Muscle layer of colon (tissue), 2 donors: ENCODE measurements at regions not wholly inside any gene's neighbourhood (a gene's known extent, or its start where the extent isn't known, plus 50 kb on each side); places are given as distances from the start of the nearest gene placed in this dataset.

ENCODE experiments used
- H3K27ac ChIP-seq: one replicate; pipeline ENCODE4 v1.7.0; 2013; ENCODE audit warnings: low read depth, mild to moderate bottlenecking, low read length, moderate library complexity
- H3K27me3 ChIP-seq, 2 donors: one replicate each; pipeline ENCODE4 v1.7.0; 2013; ENCODE audit warnings: low read length in 2 of 2, mild to moderate bottlenecking in 2 of 2; ENCODE audit not compliant: insufficient read depth in 2 of 2, control insufficient read depth in 1 of 2
- H3K36me3 ChIP-seq: one replicate; pipeline ENCODE4 v1.7.0; 2013; ENCODE audit warnings: mild to moderate bottlenecking, low read length; ENCODE audit not compliant: insufficient read depth
- H3K4me1 ChIP-seq: one replicate; pipeline ENCODE4 v1.7.0; 2013; ENCODE audit warnings: mild to moderate bottlenecking, low read length; ENCODE audit not compliant: insufficient read depth
- H3K4me3 ChIP-seq, 2 donors: one replicate each; pipeline ENCODE4 v1.7.0; 2013; ENCODE audit warnings: low read length in 2 of 2, low read depth in 1 of 2, mild to moderate bottlenecking in 1 of 2, moderate library complexity in 1 of 2
- H3K9ac ChIP-seq: one replicate; pipeline ENCODE4 v1.7.0; 2013; ENCODE audit warnings: low read length
- H3K9me3 ChIP-seq: one replicate; pipeline ENCODE4 v1.7.0; 2013; ENCODE audit warnings: mild to moderate bottlenecking, low read length
- donor health status: abdominal sarcoma.
- donor health status: Adenocarcinoma of cecum.

- Histone ChIP-seq H3K36me3 (no peaks in the 10 kb centered on the region), H3K4me3 (no peak overlapping the region), H3K9ac (no peak overlapping the region), H3K4me1 (peaks cover 8% of the 10 kb centered on the region), H3K9me3 (no peaks in the 10 kb centered on the region), H3K27ac (no peak overlapping the region), H3K27me3 (no peaks in the 10 kb centered on the region)
Observed at GRCh38 chr1:50266509-50266908, 156.7 kb downstream of the DMRTA2 start.

GRCh38 chr1:50265790-50266314 is 157.1 kb downstream of the ELAVL4 start:
- H3K36me3 ChIP-seq: no peaks in the 10 kb centered on the region
- no peak overlapping the region for H3K4me3 ChIP-seq
- peaks cover 8% of the 10 kb centered on the region for H3K4me1 ChIP-seq
- H3K27ac ChIP-seq: no peak overlapping the region
- no peaks in the 10 kb centered on the region for H3K9me3 ChIP-seq
- no peak overlapping the region for H3K9ac ChIP-seq
- no peaks in the 10 kb centered on the region for H3K27me3 ChIP-seq

DNA sequence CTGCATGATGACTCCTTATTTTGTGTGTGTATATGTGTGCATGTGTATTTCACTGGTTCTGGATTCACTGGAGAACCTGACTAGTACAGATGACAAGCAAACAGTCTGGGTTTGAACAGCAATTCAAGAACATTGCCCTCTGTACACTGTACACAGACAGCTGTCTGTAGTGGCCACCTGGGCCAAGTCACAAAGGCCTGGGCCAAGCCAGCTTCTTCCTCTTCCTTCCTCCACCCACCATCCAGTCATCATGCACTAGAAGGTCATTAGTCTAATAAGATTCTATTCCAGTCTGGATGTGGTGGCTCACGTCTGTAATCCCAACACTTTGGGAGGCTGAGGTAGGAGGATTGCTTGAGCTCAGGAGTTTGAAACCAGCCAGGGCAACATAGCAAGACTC is 155.9 kb downstream of the ELAVL4 start:
- Histone ChIP-seq H3K27me3 (no peaks in the 10 kb centered on the region), H3K9ac (no peak overlapping the region), H3K27ac (no peak overlapping the region), H3K9me3 (no peaks in the 10 kb centered on the region), H3K4me1 (peaks cover 8% of the 10 kb centered on the region), H3K4me3 (no peak overlapping the region), H3K36me3 (no peaks in the 10 kb centered on the region)

GRCh38 chr1:50262436-50262835 is 153.7 kb downstream of the ELAVL4 start:
- peaks cover 8% of the 10 kb centered on the region for H3K4me1 ChIP-seq
- no peak overlapping the region for H3K9ac ChIP-seq
- H3K9me3 ChIP-seq: no peaks in the 10 kb centered on the region
- H3K36me3 ChIP-seq: no peaks in the 10 kb centered on the region
- H3K4me3 ChIP-seq: no peak overlapping the region
- H3K27ac ChIP-seq: no peak overlapping the region
- H3K27me3 ChIP-seq: no peaks in the 10 kb centered on the region

GRCh38 chr1:50261951-50262350 is 153.2 kb downstream of the ELAVL4 start:
- Histone ChIP-seq H3K9me3 (no peaks in the 10 kb centered on the region), H3K27ac (no peak overlapping the region), H3K9ac (no peak overlapping the region), H3K36me3 (no peaks in the 10 kb centered on the region), H3K4me3 (no peak overlapping the region), H3K27me3 (no peaks in the 10 kb centered on the region), H3K4me1 (peaks cover 8% of the 10 kb centered on the region)

GRCh38 chr1:50257940-50258685 is 149.4 kb downstream of the ELAVL4 start:
- no peak overlapping the region for H3K4me3 ChIP-seq
- no peak overlapping the region for H3K27ac ChIP-seq
- no peaks in the 10 kb centered on the region for H3K9me3 ChIP-seq
- no peaks in the 10 kb centered on the region for H3K27me3 ChIP-seq
- H3K36me3 ChIP-seq: no peaks in the 10 kb centered on the region
- H3K4me1 ChIP-seq: no peaks in the 10 kb centered on the region
- H3K9ac ChIP-seq: no peak overlapping the region

- no peak overlapping the region for H3K9ac ChIP-seq
- no peak overlapping the region for H3K27ac ChIP-seq
- no peaks in the 10 kb centered on the region for H3K36me3 ChIP-seq
- no peaks in the 10 kb centered on the region for H3K4me1 ChIP-seq
- H3K9me3 ChIP-seq: no peaks in the 10 kb centered on the region
- no peak overlapping the region for H3K4me3 ChIP-seq
- no peaks in the 10 kb centered on the region for H3K27me3 ChIP-seq
Observed at GRCh38 chr1:50257029-50257428, 148.3 kb downstream of the ELAVL4 start.
